Colon (tissue), 2 donors: ENCODE measurements at regions not wholly inside any gene's neighbourhood (a gene's known extent, or its start where the extent isn't known, plus 50 kb on each side); places are given as distances from the start of the nearest gene placed in this dataset.
"Not testable (repeated sequence)": the region's sequence is repeated elsewhere in the genome, so short reads cannot be mapped to it uniquely, and the experiment has no call there.

Source experiments
- FAIRE-seq: peaks from 2 replicates; lab custom pipeline; 2012; peaks lifted over from hg19 to GRCh38; lab: Jason Lieb, UNC
- donor health status: control.
- donor health status: control.

GRCh38 chr10:9547936-9548904, 1469.5 kb upstream of the CELF2 start:
- FAIRE-seq, result no peak

DNA sequence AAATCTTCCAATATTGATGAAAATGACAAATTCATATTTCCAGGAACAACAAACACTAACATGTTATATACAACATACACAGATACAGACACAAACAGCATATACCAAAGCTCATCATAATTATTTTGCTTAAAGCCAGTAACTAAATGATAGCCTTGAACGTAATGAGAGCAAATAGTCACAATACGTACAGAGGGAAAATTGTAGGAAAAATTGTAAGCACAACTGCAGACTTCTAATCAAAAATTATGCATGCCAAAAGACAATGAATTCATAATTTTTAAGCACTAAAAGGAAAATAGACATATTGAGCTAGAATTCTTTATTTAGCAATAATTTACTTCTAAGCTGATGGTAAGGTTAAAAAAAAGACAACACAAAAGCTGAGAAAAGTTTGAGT, 1466.9 kb upstream of the CELF2 start:
- no peak for FAIRE-seq

DNA sequence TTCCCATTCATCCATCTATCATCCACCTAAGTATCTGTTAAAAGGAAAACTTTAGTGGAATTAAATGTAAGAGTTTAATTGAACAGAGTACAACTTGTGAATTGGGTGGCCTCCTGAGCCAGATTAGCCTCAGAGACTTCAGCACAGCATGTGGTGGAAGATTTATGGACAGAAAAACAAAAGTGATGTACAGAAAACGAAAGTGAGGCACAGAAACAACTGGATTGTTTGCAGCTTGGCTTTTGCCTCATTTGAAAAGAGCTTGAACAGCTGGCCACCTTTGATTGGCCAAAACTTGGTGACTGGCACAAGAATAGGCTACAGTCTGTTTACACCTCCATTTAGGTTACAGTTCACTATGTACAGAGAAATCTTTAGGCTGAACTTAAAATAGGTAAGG, 1463.4 kb upstream of the CELF2 start:
- FAIRE-seq, result no peak

GRCh38 chr10:9560976-9561375, 1456.7 kb upstream of the CELF2 start:
- no peak for FAIRE-seq

GRCh38 chr10:9561821-9562505, 1455.7 kb upstream of the CELF2 start:
- FAIRE-seq, result no peak

GRCh38 chr10:9577746-9578145, 1439.9 kb upstream of the CELF2 start:
- no peak for FAIRE-seq

DNA sequence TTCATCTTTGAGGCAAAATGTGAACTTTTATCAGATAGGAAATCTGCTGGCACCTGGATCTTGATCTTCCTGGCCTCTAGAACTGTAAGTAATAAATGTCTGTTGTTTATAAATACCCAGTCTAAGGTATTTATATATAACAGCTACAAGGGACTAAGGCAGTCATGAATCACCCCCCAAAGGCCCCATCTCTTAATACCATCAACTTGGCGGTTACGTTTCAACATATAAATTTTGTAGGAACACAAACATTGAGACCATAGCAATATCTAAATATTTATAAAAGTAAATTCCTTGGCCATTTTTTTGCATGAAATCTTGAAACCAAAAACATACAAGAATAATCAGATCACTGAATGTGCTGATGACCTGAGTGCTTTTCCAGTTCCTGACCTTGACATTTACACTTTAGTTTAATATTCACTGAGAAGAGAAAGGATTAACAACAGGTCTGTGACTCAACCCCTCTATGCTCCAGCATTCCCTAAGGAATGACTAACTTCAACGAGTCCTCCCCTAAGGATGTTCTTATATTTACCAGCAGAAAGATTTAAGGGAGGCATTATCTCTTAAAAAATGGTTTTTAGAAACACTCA, 1438.5 kb upstream of the CELF2 start:
- FAIRE-seq, result no peak

DNA sequence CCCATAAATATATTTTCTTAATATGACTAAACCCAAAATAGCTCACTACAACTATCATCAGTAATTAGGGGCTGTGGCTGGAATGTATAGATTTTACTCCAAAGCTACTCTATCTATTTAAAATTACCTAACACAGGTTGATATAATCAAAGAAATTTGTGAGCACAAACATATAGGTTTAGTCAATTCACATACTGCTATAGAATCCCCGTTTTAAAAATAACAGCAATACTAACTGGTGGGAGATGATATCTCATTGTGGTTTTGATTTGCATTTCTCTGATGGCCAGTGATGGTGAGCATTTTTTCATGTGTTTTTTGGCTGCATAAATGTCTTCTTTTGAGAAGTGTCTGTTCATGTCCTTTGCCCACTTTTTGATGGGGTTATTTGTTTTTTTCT, 1434.9 kb upstream of the CELF2 start:
- not testable (repeated sequence) for FAIRE-seq

DNA sequence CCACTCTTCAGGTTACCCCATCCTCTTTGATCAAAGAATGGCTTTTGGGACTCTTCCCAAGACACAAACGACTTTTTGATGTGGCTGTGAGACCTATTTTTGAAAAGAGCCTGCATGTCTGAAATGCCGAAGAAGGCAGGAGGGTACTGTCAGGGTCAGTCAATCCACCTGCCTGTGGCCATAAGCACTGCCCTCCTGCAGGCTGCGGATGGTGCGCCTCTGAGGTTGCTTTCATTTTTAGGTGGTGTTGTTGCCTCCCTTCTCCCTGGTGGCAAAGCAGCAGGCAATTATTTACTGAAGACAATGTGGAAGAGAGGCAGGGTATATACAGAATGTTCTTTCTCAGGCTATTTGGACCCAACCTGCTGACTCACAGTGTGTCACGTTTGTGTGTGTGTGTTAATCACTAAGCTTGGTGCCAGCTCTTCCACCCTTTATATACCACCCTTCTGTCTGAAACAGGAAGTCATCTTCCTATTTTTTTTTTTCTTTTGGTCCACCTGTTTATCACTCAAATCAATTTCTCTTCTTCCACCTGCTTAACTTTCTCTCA, 1421.2 kb upstream of the CELF2 start:
- FAIRE-seq, result no peak

DNA sequence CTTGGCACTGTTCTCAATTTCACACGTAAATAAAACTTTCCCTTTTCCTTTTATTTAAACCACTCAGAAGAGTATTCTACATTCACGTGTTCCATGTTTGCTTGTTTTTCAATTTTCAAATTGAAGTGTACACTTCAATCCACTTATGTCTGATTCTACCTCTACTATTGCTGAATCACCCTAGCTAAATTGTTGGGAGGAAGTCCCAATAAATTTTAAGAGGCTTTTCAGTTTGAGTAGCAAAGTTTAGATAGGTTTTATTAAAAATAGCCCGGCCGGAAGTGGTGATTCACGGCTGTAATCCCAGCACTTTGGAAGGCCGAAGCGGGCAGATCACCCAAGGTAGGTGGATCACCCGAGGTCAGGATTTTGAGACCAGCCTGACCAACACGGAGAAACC, 1414.7 kb upstream of the CELF2 start:
- no peak for FAIRE-seq

DNA sequence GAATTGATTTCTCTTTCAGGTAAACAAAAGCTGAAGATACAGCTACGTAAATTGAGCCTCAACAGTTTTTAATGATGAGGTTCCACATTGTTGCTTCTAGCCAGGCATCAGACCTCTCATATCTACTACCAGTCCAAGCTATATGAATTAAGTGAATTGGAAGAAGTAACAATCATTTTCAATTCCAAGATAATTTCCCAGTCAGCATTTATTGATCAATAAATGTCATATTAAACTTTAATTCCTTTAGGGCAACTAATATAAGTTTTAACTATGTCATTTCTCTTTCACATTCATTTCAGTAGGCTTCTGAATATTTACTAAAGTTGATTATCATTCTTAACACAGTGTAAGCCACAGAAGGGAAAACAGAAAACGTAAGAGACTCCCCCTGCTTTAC, 1413.7 kb upstream of the CELF2 start:
- FAIRE-seq, result no peak

- FAIRE-seq, result no peak
Observed at GRCh38 chr10:9605231-9605630, 1412.4 kb upstream of the CELF2 start.

DNA sequence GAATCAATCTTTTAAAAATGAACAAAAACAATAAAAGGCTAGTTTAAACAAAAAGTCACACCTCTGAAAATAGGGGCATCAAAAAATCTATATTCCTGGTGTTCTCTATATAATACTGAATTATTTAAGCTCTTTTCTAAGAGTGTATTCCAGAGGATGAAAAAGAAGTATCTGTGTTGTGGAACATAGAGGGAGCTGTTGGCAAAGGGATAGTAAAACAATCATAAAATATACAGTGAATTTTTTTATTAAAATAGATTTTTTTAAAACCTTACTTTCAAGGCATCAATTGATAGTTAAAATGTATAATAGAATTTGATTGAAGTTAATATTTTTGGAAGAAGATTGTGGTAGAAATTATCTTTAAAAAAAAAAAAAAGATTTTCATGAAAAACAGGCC, 1409.1 kb upstream of the CELF2 start:
- FAIRE-seq, result no peak

DNA sequence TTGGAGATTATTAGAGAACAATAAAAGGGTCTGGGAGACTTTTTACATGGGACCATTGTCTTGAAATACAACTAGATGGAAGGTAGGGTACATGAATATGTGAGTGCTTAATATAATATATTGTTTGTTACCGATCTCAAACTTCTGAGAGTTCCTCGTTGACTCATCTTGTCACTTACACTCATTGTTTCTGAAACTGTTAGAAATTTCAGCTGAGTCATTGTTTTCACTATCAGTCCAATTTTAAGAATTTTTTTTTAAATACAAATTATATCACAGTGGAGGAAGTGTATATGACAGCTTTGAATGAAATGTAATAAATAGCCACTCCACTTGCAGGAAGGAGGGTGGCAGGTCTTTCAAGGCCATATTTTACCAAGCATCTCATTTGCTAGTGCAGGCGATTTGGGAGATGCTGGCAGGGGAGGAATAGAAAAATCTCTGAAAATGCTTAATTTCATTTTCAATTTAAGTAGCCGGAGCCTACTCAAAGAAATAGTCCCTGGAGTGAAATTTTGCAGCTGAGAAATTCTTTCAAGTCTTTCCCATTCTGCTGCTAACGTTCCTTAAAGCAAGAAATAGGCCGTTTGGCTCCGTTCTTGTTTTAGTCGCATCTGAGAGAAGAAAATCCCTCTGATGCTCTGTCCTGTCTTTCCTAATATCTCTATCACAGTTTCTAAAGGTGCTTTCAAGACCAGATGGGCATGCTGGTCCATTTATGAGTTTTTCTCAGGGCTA, 1404.2 kb upstream of the CELF2 start:
- no peak for FAIRE-seq

- no peak for FAIRE-seq
Observed at GRCh38 chr10:9615189-9615588, 1402.5 kb upstream of the CELF2 start.

DNA sequence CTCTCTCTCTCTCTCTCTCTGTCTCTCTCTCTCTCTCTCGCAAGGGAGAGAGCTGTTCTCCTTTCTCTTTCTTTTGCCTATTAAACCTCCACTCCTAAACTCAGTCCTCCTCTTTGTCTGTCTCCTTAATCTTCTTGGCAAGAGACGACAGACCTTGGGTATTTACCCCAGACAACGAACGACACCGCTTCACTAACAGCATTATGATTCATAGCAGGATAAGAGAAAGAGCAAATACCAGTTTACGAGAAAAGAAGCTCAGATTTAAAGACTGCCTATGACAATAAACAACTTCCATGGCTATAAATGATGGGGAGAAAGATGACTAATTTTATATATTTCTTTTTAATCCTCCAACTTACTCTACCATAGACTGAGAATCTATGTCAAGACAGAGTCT, 1396.5 kb upstream of the CELF2 start:
- FAIRE-seq, result no peak

- no peak for FAIRE-seq
Observed at GRCh38 chr10:9625304-9625703, 1392.4 kb upstream of the CELF2 start.

- FAIRE-seq, result no peak
Observed at GRCh38 chr10:9634466-9634865, 1383.2 kb upstream of the CELF2 start.

DNA sequence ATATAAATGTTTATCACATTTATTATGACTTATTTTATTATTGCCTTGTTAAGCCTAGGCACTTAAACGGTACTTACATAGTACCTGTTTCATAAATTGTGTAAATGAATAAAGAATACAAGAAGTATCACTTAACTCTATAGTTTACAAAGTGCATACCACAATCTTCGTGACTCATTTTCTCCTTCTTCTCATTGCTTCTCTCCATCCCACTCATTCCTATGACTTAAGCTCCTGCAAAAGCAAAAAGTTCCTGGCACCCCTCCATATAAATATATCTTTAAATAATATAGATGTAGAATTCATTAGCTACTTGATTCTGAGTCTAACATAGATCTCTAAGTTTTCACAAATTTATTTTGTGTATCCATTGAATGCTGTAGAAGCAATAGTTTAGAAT, 1382.0 kb upstream of the CELF2 start:
- no peak for FAIRE-seq

GRCh38 chr10:9636216-9636615, 1381.5 kb upstream of the CELF2 start:
- no peak for FAIRE-seq

GRCh38 chr10:9643782-9644181, 1373.9 kb upstream of the CELF2 start:
- FAIRE-seq, result no peak

GRCh38 chr10:9645404-9645803, 1372.3 kb upstream of the CELF2 start:
- no peak for FAIRE-seq
